Calu3 (cell line): ENCODE measurements at regions not wholly inside any gene's neighbourhood (a gene's known extent, or its start where the extent isn't known, plus 50 kb on each side); places are given as distances from the start of the nearest gene placed in this dataset.
"Not testable (repeated sequence)": the region's sequence is repeated elsewhere in the genome, so short reads cannot be mapped to it uniquely, and the experiment has no call there.

Source experiments
- BruUV-seq: library from RNA; stranded (reverse); fragments of 400-500 nt; replicated peaks from 2 replicates; lab custom pipeline; 2021; lab: Mats Ljungman, UMichigan
- CTCF ChIA-PET: fragments of 300-600 bp; sonication (Branson Sonifier 250); formaldehyde crosslinking; loops from one replicate; lab custom pipeline; 2022; ENCODE audit warnings: antibody characterized with exemption; lab: Charles Lee
- DNase-seq: peaks from one replicate; pipeline ENCODE4 v3.0.0; 2022
- H3K27ac Mint-ChIP-seq: one replicate; pipeline ENCODE4 v1.8.0; 2022; ENCODE audit warnings: mixed read lengths; ENCODE audit not compliant: unreplicated experiment
- H3K27me3 Mint-ChIP-seq: one replicate; pipeline ENCODE4 v1.8.0; 2022; ENCODE audit warnings: mixed read lengths; ENCODE audit not compliant: unreplicated experiment
- H3K36me3 Mint-ChIP-seq: one replicate; pipeline ENCODE4 v1.8.0; 2022; ENCODE audit warnings: mild to moderate bottlenecking, moderate library complexity, mixed read lengths; ENCODE audit not compliant: insufficient read depth, unreplicated experiment
- H3K4me1 Mint-ChIP-seq: one replicate; pipeline ENCODE4 v1.8.0; 2022; ENCODE audit warnings: mild to moderate bottlenecking, low read depth, mixed read lengths; ENCODE audit not compliant: unreplicated experiment
- H3K4me3 Mint-ChIP-seq: one replicate; pipeline ENCODE4 v1.8.0; 2022; ENCODE audit warnings: mild to moderate bottlenecking, low read depth, moderate library complexity, mixed read lengths; ENCODE audit not compliant: unreplicated experiment
- H3K9me3 Mint-ChIP-seq: one replicate; pipeline ENCODE4 v1.8.0; 2022; ENCODE audit warnings: low read depth, mixed read lengths; ENCODE audit not compliant: unreplicated experiment
- CTCF ChIP-seq: fragments of 200-600 bp; IDR thresholded peaks from one replicate; pipeline ENCODE4 v1.8.0; 2022; ENCODE audit warnings: antibody characterized with exemption; ENCODE audit not compliant: unreplicated experiment
- intact Hi-C: fragments of 100-400 bp; cut with micrococcal nuclease; formaldehyde crosslinking; loops from one replicate; pipeline ENCODE4 v1.10.0; 2022; ENCODE audit not compliant: unreplicated experiment

- no peak for TF ChIP-seq CTCF
- CTCF ChIA-PET: no interaction called here
Observed at GRCh38 chr3:162391301-162391700, 894.7 kb downstream of the OTOL1 start.

GRCh38 chr3:162395496-162395895 is 898.9 kb downstream of the OTOL1 start:
- CTCF ChIA-PET: no interaction called here
- Mint-ChIP-seq H3K9me3 (no peaks in the 10 kb centered on the region), H3K4me3 (no peak overlapping the region), H3K27ac (no peak overlapping the region), H3K36me3 (no peaks in the 10 kb centered on the region), H3K4me1 (peaks cover 17% of the 10 kb centered on the region), H3K27me3 (no peaks in the 10 kb centered on the region)
- TF ChIP-seq CTCF: no peak
- no peak for DNase-seq
- intact Hi-C loops: no loop called here
- BruUV-seq: no TSS peak

More at GRCh38 chr3:162391301-162391700, 894.7 kb downstream of the OTOL1 start:
- intact Hi-C loops: no loop called here
- no peaks in the 10 kb centered on the region for H3K9me3 Mint-ChIP-seq
- H3K4me3 Mint-ChIP-seq: no peak overlapping the region
- no peak for DNase-seq
- no TSS peak for BruUV-seq
- peaks cover 17% of the 10 kb centered on the region for H3K4me1 Mint-ChIP-seq
- H3K27me3 Mint-ChIP-seq: no peaks in the 10 kb centered on the region
- peak overlapping the region; percentile 6 for H3K27ac Mint-ChIP-seq
- H3K36me3 Mint-ChIP-seq: no peaks in the 10 kb centered on the region

GRCh38 chr3:162398554-162398953 is 901.9 kb downstream of the OTOL1 start:
- Mint-ChIP-seq H3K4me1 (no peaks in the 10 kb centered on the region), H3K36me3 (no peaks in the 10 kb centered on the region), H3K27me3 (no peaks in the 10 kb centered on the region), H3K4me3 (no peak overlapping the region), H3K9me3 (no peaks in the 10 kb centered on the region), H3K27ac (no peak overlapping the region)
- no peak for DNase-seq
- CTCF ChIA-PET: no interaction called here
- BruUV-seq: no TSS peak
- intact Hi-C loops: no loop called here
- TF ChIP-seq CTCF: no peak

GRCh38 chr3:162400697-162401096 is 904.1 kb downstream of the OTOL1 start:
- H3K27me3 Mint-ChIP-seq: no peaks in the 10 kb centered on the region
- H3K27ac Mint-ChIP-seq: no peak overlapping the region
- no peaks in the 10 kb centered on the region for H3K9me3 Mint-ChIP-seq
- no peaks in the 10 kb centered on the region for H3K36me3 Mint-ChIP-seq
- peak; percentile 19 for TF ChIP-seq CTCF
- no peak overlapping the region for H3K4me3 Mint-ChIP-seq
- no TSS peak for BruUV-seq
- no peaks in the 10 kb centered on the region for H3K4me1 Mint-ChIP-seq
- CTCF ChIA-PET: no interaction called here
- DNase-seq: no peak
- intact Hi-C loops: no loop called here

GRCh38 chr3:162411556-162411955 is 914.9 kb downstream of the OTOL1 start:
- H3K27me3 Mint-ChIP-seq, intact Hi-C loops, H3K4me3 Mint-ChIP-seq, DNase-seq, H3K9me3 Mint-ChIP-seq, H3K36me3 Mint-ChIP-seq, H3K27ac Mint-ChIP-seq, BruUV-seq, CTCF ChIA-PET, H3K4me1 Mint-ChIP-seq: not testable (repeated sequence)
